DND-41 (cell line): ENCODE measurements at regions not wholly inside any gene's neighbourhood (a gene's known extent, or its start where the extent isn't known, plus 50 kb on each side); places are given as distances from the start of the nearest gene placed in this dataset.

Experiments
- CTCF ChIP-seq: IDR thresholded peaks from 2 replicates; pipeline ENCODE4 v1.5.1; 2012; ENCODE audit warnings: borderline replicate concordance, low read length, moderate library complexity, mild to moderate bottlenecking; ENCODE audit not compliant: poor library complexity, severe bottlenecking; ENCODE audit errors: extremely low read depth
- EZH2 ChIP-seq: IDR thresholded peaks from 3 replicates; pipeline ENCODE4 v1.6.1; 2012; ENCODE audit warnings: borderline replicate concordance, low read depth, mild to moderate bottlenecking, moderate library complexity, low read length, inconsistent platforms; ENCODE audit not compliant: severe bottlenecking

- no peak for TF ChIP-seq CTCF
- no peak for TF ChIP-seq EZH2
Observed at GRCh38 chr3:150127011-150127490, 156.4 kb upstream of the PFN2 start.
